Trophoblast cell (in vitro differentiated cells and primary cell): ENCODE measurements at regions not wholly inside any gene's neighbourhood (a gene's known extent, or its start where the extent isn't known, plus 50 kb on each side); places are given as distances from the start of the nearest gene placed in this dataset.

Source experiments
- DNase-seq, 2 donors: peaks; one replicate each; pipeline ENCODE4 v3.0.0-alpha.2; 2016
- H2AFZ ChIP-seq: 2 replicates; pipeline ENCODE4 v1.6.1; 2013; ENCODE audit warnings: low read length, moderate library complexity, mild to moderate bottlenecking; ENCODE audit not compliant: insufficient read depth, poor library complexity
- H2AK5ac ChIP-seq: 2 replicates; pipeline ENCODE4 v1.6.1; 2013; ENCODE audit warnings: mild to moderate bottlenecking, low read length
- H2BK120ac ChIP-seq: 2 replicates; pipeline ENCODE4 v1.6.1; 2013; ENCODE audit warnings: low read length, mild to moderate bottlenecking, moderate library complexity; ENCODE audit not compliant: insufficient read depth, poor library complexity
- H2BK12ac ChIP-seq: 2 replicates; pipeline ENCODE4 v1.6.1; 2013; ENCODE audit warnings: mild to moderate bottlenecking, low read length, moderate library complexity
- H2BK5ac ChIP-seq: 2 replicates; pipeline ENCODE4 v1.6.1; 2013; ENCODE audit warnings: low read length, low read depth, moderate library complexity, mild to moderate bottlenecking; ENCODE audit not compliant: poor library complexity
- H3K14ac ChIP-seq: 2 replicates; pipeline ENCODE4 v1.6.1; 2013; ENCODE audit warnings: mild to moderate bottlenecking, low read length
- H3K18ac ChIP-seq: 2 replicates; pipeline ENCODE4 v1.6.1; 2013; ENCODE audit warnings: mild to moderate bottlenecking, low read length
- H3K23ac ChIP-seq: 2 replicates; pipeline ENCODE4 v1.6.1; 2013; ENCODE audit warnings: low read length
- H3K27ac ChIP-seq: 2 replicates; pipeline ENCODE4 v1.5.1; 2013; ENCODE audit warnings: low read depth, mild to moderate bottlenecking, inconsistent platforms, low read length, moderate library complexity
- H3K27me3 ChIP-seq: 2 replicates; pipeline ENCODE4 v1.6.1; 2013; ENCODE audit warnings: inconsistent platforms, mild to moderate bottlenecking, low read length, moderate library complexity; ENCODE audit not compliant: insufficient read depth
- H3K36me3 ChIP-seq, 2 experiments: 1 replicate in 1 of 2; 2 replicates in 1 of 2; pipeline ENCODE4 v1.6.1; 2013; ENCODE audit warnings: low read length in 2 of 2, mild to moderate bottlenecking in 2 of 2, moderate library complexity in 1 of 2; ENCODE audit not compliant: insufficient read depth in 2 of 2, control insufficient read depth in 1 of 2
- H3K4ac ChIP-seq: 2 replicates; pipeline ENCODE4 v1.6.1; 2013; ENCODE audit warnings: low read depth, mild to moderate bottlenecking, low read length, moderate library complexity
- H3K4me1 ChIP-seq, 2 experiments: 1 replicate in 1 of 2; 2 replicates in 1 of 2; pipeline ENCODE4 v1.6.1; 2013; ENCODE audit warnings: low read length in 2 of 2, mild to moderate bottlenecking in 2 of 2, moderate library complexity in 1 of 2; ENCODE audit not compliant: insufficient read depth in 2 of 2, control insufficient read depth in 1 of 2
- H3K4me2 ChIP-seq: 2 replicates; pipeline ENCODE4 v1.6.1; 2013; ENCODE audit warnings: inconsistent platforms, mild to moderate bottlenecking, low read length, moderate library complexity
- H3K4me3 ChIP-seq: 2 replicates; pipeline ENCODE4 v1.5.1; 2013; ENCODE audit warnings: mild to moderate bottlenecking, low read depth, low read length, inconsistent platforms
- H3K79me1 ChIP-seq: one replicate; pipeline ENCODE4 v1.6.1; 2013; ENCODE audit warnings: low read length
- H3K79me2 ChIP-seq: 2 replicates; pipeline ENCODE4 v1.6.1; 2013; ENCODE audit warnings: low read length, mild to moderate bottlenecking; ENCODE audit not compliant: control insufficient read depth, insufficient read depth, poor library complexity
- H3K9ac ChIP-seq: 2 replicates; pipeline ENCODE4 v1.6.1; 2013; ENCODE audit warnings: mild to moderate bottlenecking, low read length
- H3K9me3 ChIP-seq: 2 replicates; pipeline ENCODE4 v1.6.1; 2013; ENCODE audit warnings: low read depth, mild to moderate bottlenecking, control low read depth, inconsistent platforms, low read length; ENCODE audit not compliant: insufficient read depth
- H4K12ac ChIP-seq: 2 replicates; pipeline ENCODE4 v1.6.1; 2013; ENCODE audit warnings: low read depth, mild to moderate bottlenecking, low read length, moderate library complexity
- H4K8ac ChIP-seq: 2 replicates; pipeline ENCODE4 v1.6.1; 2013; ENCODE audit warnings: low read depth, mild to moderate bottlenecking, low read length, moderate library complexity
- H4K91ac ChIP-seq: one replicate; pipeline ENCODE4 v1.6.1; 2013; ENCODE audit warnings: low read depth, mild to moderate bottlenecking, low read length, moderate library complexity
- WGBS: extraction: QIAGEN DNeasy Blood & Tissue Kit; methylation state at CpG from one replicate; pipeline ENCODE4 v1.1.7; 2013; ENCODE audit warnings: missing lambda C conversion rate; ENCODE audit not compliant: insufficient read length, insufficient coverage; ENCODE audit errors: extremely low coverage; 5-methylcytosine and 5-hydroxymethylcytosine counted together

DNA sequence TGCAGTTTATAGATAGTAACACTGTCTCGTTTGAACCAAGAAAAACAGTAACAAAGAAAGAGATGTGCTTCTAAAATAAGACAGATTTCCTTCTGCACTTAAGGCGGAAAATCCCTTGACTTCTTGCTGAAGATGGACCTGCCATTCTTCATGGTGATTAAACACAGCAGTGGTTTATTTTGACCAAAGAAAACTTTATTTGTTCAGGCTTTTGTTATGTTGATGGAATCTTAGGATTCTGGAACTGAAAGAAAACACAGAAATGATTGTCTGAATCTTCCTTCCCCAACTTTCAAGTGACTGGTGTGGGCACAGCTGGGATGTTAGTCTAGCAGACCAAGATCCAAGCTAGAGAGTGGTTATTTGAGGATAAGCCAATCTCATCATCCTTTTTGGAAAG lies 72.2 kb downstream of the DACT1 start:
- no peaks in the 10 kb centered on the region for H3K27me3 ChIP-seq
- no peak overlapping the region for H3K27ac ChIP-seq
- no peak overlapping the region for H3K9ac ChIP-seq
- no peaks in the 10 kb centered on the region for H3K79me1 ChIP-seq
- no peak overlapping the region for H3K23ac ChIP-seq
- H3K4me2 ChIP-seq: no peak overlapping the region
- no peak overlapping the region for H4K12ac ChIP-seq
- H3K14ac ChIP-seq: no peak overlapping the region
- no peak overlapping the region for H4K8ac ChIP-seq
- no peaks in the 10 kb centered on the region for H3K79me2 ChIP-seq
- no peak overlapping the region for H2BK120ac ChIP-seq
- no peak overlapping the region for H3K18ac ChIP-seq
- H2AK5ac ChIP-seq: no peak overlapping the region
- H3K9me3 ChIP-seq: no peaks in the 10 kb centered on the region
- H2BK12ac ChIP-seq: no peak overlapping the region
- H3K4me1 ChIP-seq: no peaks in the 10 kb centered on the region
- H4K91ac ChIP-seq: no peak overlapping the region
- no peak overlapping the region for H3K4me3 ChIP-seq
- WGBS: no CpG with 5 or more reads among the region's 2 CpGs
- H3K4ac ChIP-seq: no peak overlapping the region
- DNase-seq: no peak
- no peak overlapping the region for H2AFZ ChIP-seq
- no peak overlapping the region for H2BK5ac ChIP-seq
- no peaks in the 10 kb centered on the region for H3K36me3 ChIP-seq

DNA sequence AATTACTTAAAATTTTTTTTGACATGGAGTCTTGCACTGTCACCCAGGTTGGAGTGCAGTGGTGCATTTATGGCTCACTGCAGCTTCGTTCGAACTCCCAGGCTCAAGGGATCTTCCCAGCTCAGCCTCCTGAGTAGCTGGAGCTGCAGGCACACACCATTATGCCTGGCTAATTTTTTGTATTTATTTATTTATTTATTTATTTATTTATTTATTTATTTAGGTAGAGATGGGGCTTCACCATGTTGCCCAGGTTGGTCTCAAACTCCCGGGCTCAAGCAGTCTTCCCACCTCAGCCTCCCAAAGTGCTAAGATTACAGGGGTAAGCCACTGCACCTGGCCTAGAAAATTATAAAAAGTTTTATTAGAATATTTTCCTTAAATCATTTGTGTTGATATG lies 73.6 kb downstream of the DACT1 start:
- no peaks in the 10 kb centered on the region for H3K36me3 ChIP-seq

DNA sequence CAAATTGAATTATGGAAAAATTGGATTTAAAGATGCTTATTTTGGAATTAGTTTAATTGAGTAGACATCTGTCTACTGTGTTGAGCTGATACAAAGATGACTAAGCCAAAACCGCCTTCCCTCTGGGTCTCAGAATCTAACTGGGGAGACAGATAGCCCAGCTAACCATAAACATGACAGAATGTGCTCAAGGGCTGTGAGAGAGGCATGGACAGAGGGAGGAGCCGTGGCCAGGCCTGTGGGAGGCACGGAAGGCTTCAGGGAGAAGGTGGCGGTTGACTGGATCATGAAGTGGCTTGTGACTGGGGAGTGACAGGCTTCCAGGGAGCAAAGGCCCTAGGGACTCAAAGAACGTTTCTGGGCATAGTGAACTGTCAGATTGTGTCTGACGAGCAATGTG lies 74.6 kb downstream of the DACT1 start:
- Histone ChIP-seq H3K9ac (no peak overlapping the region), H3K4me2 (no peak overlapping the region), H2AFZ (no peak overlapping the region), H2BK120ac (no peak overlapping the region), H2BK12ac (no peak overlapping the region), H3K79me1 (no peaks in the 10 kb centered on the region), H3K27ac (no peak overlapping the region), H3K79me2 (no peaks in the 10 kb centered on the region), H2BK5ac (no peak overlapping the region), H3K4me3 (no peak overlapping the region), H3K9me3 (no peaks in the 10 kb centered on the region), H3K14ac (no peak overlapping the region), H2AK5ac (no peak overlapping the region), H4K12ac (no peak overlapping the region), H3K18ac (no peak overlapping the region), H4K91ac (no peak overlapping the region), H3K4ac (no peak overlapping the region), H3K23ac (no peak overlapping the region), H3K4me1 (no peaks in the 10 kb centered on the region), H4K8ac (no peak overlapping the region), H3K27me3 (no peaks in the 10 kb centered on the region), H3K36me3 (no peaks in the 10 kb centered on the region)
- WGBS: no CpG with 5 or more reads among the region's 6 CpGs
- no peak for DNase-seq

More for the DNA sequence above, 73.6 kb downstream of the DACT1 start:
- no peak for DNase-seq
- Histone ChIP-seq H3K27me3 (no peaks in the 10 kb centered on the region), H3K79me1 (no peaks in the 10 kb centered on the region), H4K91ac (no peak overlapping the region), H2BK12ac (no peak overlapping the region), H3K4me2 (no peak overlapping the region), H2BK120ac (no peak overlapping the region), H2BK5ac (no peak overlapping the region), H3K9ac (no peak overlapping the region), H3K4me3 (no peak overlapping the region), H3K9me3 (no peaks in the 10 kb centered on the region), H3K18ac (no peak overlapping the region), H3K14ac (no peak overlapping the region), H3K79me2 (no peaks in the 10 kb centered on the region), H3K27ac (no peak overlapping the region), H3K4ac (no peak overlapping the region), H2AFZ (no peak overlapping the region), H2AK5ac (no peak overlapping the region), H4K8ac (no peak overlapping the region), H4K12ac (no peak overlapping the region), H3K4me1 (no peaks in the 10 kb centered on the region), H3K23ac (no peak overlapping the region)
- no CpG with 5 or more reads among the region's 3 CpGs for WGBS

DNA sequence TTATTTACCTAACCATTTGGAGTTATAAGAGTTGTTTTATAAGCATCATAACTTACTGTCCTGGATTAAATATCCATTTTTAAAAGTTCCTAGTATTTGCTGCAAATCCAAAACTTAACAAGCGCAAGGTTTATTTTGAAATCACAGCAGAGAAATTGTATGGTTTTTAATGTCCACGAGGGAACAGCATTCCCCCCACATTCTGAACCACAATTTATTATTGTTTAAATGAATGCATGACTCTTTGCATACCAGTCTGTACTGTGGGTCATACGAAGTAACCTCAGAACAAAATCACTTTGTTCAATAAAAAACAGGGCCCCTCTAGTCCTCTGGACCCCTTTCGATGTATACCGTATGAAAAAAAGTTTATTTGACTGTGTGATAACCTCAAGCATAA lies 75.9 kb downstream of the DACT1 start:
- no CpG with 5 or more reads among the region's 5 CpGs for WGBS
- H2BK12ac ChIP-seq: no peak overlapping the region
- no peak overlapping the region for H2AFZ ChIP-seq
- no peaks in the 10 kb centered on the region for H3K36me3 ChIP-seq
- H3K23ac ChIP-seq: no peak overlapping the region
- H3K9ac ChIP-seq: no peak overlapping the region
- H3K79me1 ChIP-seq: no peaks in the 10 kb centered on the region
- H3K9me3 ChIP-seq: no peaks in the 10 kb centered on the region
- H4K8ac ChIP-seq: no peak overlapping the region
- H3K27ac ChIP-seq: no peak overlapping the region
- H3K4me2 ChIP-seq: no peak overlapping the region
- H4K12ac ChIP-seq: no peak overlapping the region
- no peaks in the 10 kb centered on the region for H3K27me3 ChIP-seq
- no peaks in the 10 kb centered on the region for H3K4me1 ChIP-seq
- no peak overlapping the region for H3K4ac ChIP-seq
- no peak for DNase-seq
- no peak overlapping the region for H2AK5ac ChIP-seq
- no peak overlapping the region for H3K18ac ChIP-seq
- H3K14ac ChIP-seq: no peak overlapping the region
- H2BK120ac ChIP-seq: no peak overlapping the region
- H2BK5ac ChIP-seq: no peak overlapping the region
- H3K79me2 ChIP-seq: no peaks in the 10 kb centered on the region
- H3K4me3 ChIP-seq: no peak overlapping the region
- no peak overlapping the region for H4K91ac ChIP-seq
